Stimulated activated CD4-positive, alpha-beta T cell treated with anti-CD3 and anti-CD28 coated beads, TNF-alpha, amount 100 ng/mL, for 24 hours (primary cell): ENCODE measurements at regions not wholly inside any gene's neighbourhood (a gene's known extent, or its start where the extent isn't known, plus 50 kb on each side); places are given as distances from the start of the nearest gene placed in this dataset.

Experiments
- DNase-seq, 3 experiments: peaks; one replicate each; pipeline ENCODE4 v3.0.0-alpha.2; 2020; ENCODE audit warnings: low read depth in 3 of 3

DNA sequence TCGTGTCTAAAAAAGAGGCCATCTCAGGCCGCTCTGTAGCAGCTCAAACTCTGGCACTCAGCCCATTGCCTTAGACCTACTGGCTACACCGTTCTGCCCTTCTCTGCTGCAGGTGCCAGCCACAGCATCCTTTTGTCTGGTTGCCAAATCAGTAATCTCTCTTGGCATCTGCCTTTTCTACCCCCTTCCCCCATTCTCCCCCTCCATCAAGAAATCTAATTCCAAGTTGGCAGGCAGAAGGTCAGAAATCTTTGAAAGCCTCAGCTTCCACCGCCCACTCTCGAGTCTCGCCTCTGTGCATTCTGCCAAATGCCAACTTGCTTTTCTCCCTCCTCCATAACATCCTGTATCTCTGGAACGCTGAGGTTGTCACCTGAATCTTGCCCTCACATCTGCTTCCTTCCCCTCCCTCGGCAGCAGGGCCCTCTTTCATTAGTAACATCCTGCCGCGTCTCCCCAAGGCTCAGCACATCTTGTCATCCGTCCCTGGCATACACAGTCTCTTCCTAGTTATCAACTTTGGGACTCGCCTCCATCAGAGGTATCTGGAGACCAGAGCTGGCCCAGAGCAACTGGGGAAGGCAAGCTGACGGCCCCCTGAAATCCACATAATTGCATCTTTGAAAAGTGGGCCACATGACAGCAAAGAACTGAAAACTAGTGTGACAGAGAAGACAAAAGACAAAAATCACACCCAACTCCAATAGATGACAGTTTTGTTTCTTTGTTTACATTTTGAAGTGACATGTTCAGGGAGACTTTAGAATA, 312.0 kb upstream of the CCDC54 start:
- no peak for DNase-seq

- no peak for DNase-seq
Observed at GRCh38 chr3:107067421-107067820, 309.8 kb upstream of the CCDC54 start.

- no peak for DNase-seq
Observed at GRCh38 chr3:107068980-107069379, 308.3 kb upstream of the CCDC54 start.

- DNase-seq: no peak
Observed at GRCh38 chr3:107076946-107077345, 300.3 kb upstream of the CCDC54 start.

DNA sequence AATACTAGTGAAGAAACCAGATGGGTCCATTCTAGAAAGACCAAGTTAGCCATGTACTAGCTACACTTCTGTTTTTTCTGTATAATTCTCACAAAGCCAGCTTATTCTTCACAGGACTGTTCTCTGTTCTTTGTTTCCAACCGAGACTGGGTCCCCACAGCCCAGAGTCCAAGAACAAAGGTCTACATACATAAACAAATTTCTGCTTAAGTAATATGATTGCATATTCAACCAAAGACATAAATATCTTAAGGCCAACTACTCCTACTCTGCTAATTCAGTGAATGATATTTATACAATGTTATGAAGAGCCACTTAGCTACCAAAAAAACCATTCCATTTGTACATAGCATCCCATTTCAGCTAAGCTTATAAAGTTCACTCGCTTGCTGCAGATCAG, 299.8 kb upstream of the CCDC54 start:
- no peak for DNase-seq

GRCh38 chr3:107082527-107082926, 294.7 kb upstream of the CCDC54 start:
- no peak for DNase-seq

GRCh38 chr3:107085261-107085660, 292.0 kb upstream of the CCDC54 start:
- DNase-seq: no peak

- no peak for DNase-seq
Observed at GRCh38 chr3:107092121-107092520, 285.1 kb upstream of the CCDC54 start.

- DNase-seq: no peak
Observed at GRCh38 chr3:107098864-107099263, 278.4 kb upstream of the CCDC54 start.

DNA sequence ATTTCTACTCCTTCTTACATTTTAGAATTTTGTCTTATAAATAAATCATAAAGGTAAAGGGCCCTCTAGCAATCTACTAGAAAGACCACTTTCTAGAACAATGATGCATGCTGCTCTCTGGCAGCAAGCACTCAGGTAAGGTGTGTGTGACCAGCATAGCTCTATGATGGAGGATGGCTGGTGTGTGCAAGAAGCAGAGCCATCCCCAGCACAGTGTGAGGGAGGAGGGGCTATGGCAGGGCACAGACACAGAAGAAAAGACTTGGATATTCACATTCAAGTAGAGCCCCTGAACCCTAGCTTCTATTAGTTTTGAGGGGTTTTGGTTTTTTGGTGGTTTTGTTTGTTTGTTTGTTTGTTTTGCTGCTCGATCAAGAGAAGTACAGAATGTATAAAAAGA, 277.1 kb upstream of the CCDC54 start:
- DNase-seq: no peak

DNA sequence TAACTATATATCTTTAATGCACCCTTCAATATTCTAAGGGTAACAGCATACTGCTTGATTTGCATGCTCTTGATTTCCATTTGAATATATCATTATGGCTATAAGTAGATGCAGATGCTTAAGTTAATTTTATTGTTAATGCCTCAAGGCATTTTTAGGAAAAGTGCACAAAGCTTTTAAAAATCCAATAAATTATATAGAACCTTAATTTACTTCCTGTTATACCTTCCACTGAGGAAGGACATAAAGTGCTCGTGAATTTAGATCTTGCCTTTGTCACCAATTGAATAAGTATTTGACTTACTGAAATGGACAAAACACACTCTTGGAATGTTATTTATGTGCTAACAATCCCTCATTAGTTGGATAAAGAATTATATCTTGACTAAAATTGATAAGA, 276.7 kb upstream of the CCDC54 start:
- DNase-seq: no peak

- no peak for DNase-seq
Observed at GRCh38 chr3:107103786-107104185, 273.5 kb upstream of the CCDC54 start.

- DNase-seq: no peak
Observed at GRCh38 chr3:107106316-107106715, 270.9 kb upstream of the CCDC54 start.

- no peak for DNase-seq
Observed at GRCh38 chr3:107106907-107107306, 270.3 kb upstream of the CCDC54 start.

GRCh38 chr3:107110596-107111305, 266.5 kb upstream of the CCDC54 start:
- no peak for DNase-seq

DNA sequence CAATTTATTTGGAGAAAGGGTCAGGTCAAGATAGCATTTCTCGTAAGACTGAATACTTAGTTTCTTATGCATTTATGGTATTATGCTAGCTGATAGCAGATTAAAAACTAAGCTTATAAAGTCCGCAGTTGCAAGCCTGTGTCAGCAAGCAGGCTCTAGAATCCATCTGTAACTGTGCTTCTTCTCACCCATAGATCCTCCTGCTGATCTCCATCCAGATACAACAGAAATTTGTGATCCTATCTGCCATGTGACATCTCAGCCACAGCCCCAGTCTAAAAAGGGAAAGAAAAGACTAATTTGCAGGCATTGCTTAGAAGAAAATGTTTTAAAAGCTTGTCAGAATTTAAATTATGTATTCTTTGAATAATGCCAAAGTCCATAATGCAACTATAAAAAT, 265.4 kb upstream of the CCDC54 start:
- no peak for DNase-seq

- DNase-seq: no peak
Observed at GRCh38 chr3:107112356-107112755, 264.9 kb upstream of the CCDC54 start.

DNA sequence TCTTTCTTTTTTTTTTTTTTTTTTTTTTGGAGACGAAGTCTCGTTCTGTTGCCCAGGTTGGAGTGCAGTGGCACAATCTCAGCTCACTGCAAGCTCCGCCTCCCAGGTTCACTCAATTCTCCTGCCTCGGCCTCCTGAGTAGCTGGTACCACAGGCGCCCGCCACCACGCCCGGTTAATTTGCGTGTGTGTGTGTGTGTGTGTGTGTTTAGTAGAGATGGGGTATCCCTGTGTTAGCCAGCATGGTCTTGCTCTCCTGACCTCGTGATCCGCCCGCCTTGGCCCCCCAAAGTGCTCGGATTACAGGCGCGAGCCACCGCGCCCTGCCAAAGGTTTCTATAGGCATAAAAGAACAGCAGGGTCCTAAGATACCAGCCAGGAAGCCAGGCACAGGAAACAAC, 261.0 kb upstream of the CCDC54 start:
- DNase-seq: no peak

- DNase-seq: no peak
Observed at GRCh38 chr3:107117156-107117555, 260.1 kb upstream of the CCDC54 start.

GRCh38 chr3:107117922-107118536, 259.2 kb upstream of the CCDC54 start:
- no peak for DNase-seq

- no peak for DNase-seq
Observed at GRCh38 chr3:107124885-107125284, 252.4 kb upstream of the CCDC54 start.

DNA sequence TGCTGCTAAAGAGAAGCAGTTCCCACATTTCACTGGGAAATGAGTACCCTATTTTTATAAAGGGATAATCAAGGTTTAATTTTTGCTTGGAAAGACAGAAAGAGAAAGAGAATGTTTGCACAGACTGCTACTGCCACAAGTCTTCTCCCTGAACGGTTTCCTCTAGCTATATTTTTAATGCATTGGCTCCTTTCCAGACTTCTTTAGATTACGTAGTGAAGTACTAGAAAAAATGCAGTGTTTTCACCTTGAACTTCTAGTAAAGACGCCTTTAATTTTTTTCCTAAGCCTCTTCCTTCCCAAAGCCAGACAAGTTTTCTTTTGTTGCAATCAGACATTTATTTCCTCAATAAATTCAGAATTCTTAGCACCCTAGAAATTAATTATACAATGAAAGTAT, 248.3 kb upstream of the CCDC54 start:
- DNase-seq: no peak

DNA sequence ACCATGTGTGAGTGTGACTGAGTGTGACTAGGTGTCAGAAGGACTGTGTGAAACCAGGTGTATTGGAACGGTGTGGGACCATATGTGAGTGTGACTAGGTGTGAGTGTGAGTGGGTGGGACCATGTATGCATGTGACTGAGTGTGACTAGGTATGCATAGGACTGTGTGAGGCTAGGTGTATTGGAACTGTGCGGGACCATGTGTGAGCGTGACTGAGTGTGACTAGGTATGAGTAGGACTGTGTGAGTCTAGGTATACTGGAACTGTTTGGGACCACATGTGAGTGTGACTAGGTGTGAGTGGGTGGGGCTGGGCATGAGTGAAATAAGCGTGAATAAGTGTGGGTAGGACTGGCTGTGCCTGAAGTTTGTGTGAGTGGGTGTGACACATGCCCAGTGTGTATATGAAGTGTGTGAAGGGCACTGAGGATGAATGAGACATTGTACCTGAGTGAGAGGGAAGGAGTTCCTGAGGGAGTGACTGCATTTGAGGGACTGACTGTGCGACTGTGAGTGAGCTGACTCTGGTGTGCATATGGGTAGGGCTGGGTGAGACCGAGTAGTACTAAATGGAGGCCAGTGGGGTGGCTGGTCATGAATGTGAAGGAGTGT, 247.0 kb upstream of the CCDC54 start:
- DNase-seq: no peak
